Inflammatory macrophage treated with lipopolysaccharide for 1 hour (primary cell): ENCODE measurements at regions not wholly inside any gene's neighbourhood (a gene's known extent, or its start where the extent isn't known, plus 50 kb on each side); places are given as distances from the start of the nearest gene placed in this dataset.
"Not testable (repeated sequence)": the region's sequence is repeated elsewhere in the genome, so short reads cannot be mapped to it uniquely, and the experiment has no call there.

ENCODE experiments used
- DNase-seq, 2 donors: peaks; one replicate each; pipeline ENCODE4 v3.0.0-alpha.2; 2020 to 2022

GRCh38 chr15:70242951-70243685 is 145.4 kb upstream of the TLE3 start:
- no peak for DNase-seq

- no peak for DNase-seq
These were observed 144.0 kb upstream of the TLE3 start for GRCh38 chr15:70241561-70242320.

- DNase-seq: no peak
These were observed 143.2 kb upstream of the TLE3 start for GRCh38 chr15:70240820-70241430.

GRCh38 chr15:70240082-70240481 is 142.4 kb upstream of the TLE3 start:
- peak in 1 of 2 donors; percentile 69 for DNase-seq

- DNase-seq: no peak
These were observed 141.2 kb upstream of the TLE3 start for GRCh38 chr15:70238917-70239316.

- no peak for DNase-seq
These were observed 139.9 kb upstream of the TLE3 start for GRCh38 chr15:70237626-70238025.

GRCh38 chr15:70236341-70237086 is 138.8 kb upstream of the TLE3 start:
- DNase-seq: no peak

- DNase-seq: no peak
These were observed 137.6 kb upstream of the TLE3 start for GRCh38 chr15:70235347-70235746.

GRCh38 chr15:70234256-70234905 is 136.7 kb upstream of the TLE3 start:
- DNase-seq: peak; percentile 68 to 83

- DNase-seq: no peak
These were observed 133.8 kb upstream of the TLE3 start for GRCh38 chr15:70231484-70231883.

- not testable (repeated sequence) for DNase-seq
These were observed 130.2 kb upstream of the TLE3 start for GRCh38 chr15:70227918-70228317.

GRCh38 chr15:70227147-70227546 is 129.4 kb upstream of the TLE3 start:
- no peak for DNase-seq

GRCh38 chr15:70226337-70226980 is 128.7 kb upstream of the TLE3 start:
- no peak for DNase-seq

- no peak for DNase-seq
These were observed 127.7 kb upstream of the TLE3 start for GRCh38 chr15:70225416-70225815.

GRCh38 chr15:70222606-70223005 is 124.9 kb upstream of the TLE3 start:
- no peak for DNase-seq

- no peak for DNase-seq
These were observed 122.9 kb upstream of the TLE3 start for GRCh38 chr15:70220490-70221096.

GRCh38 chr15:70219966-70220365 is 122.2 kb upstream of the TLE3 start:
- no peak for DNase-seq

- no peak for DNase-seq
These were observed 121.7 kb upstream of the TLE3 start for GRCh38 chr15:70219256-70219895.

GRCh38 chr15:70217226-70218160 is 119.8 kb upstream of the TLE3 start:
- no peak for DNase-seq

GRCh38 chr15:70215951-70216350 is 118.2 kb upstream of the TLE3 start:
- DNase-seq: no peak
